ENCODE measurements at regions not wholly inside any gene's neighbourhood (a gene's known extent, or its start where the extent isn't known, plus 50 kb on each side); places are given as distances from the start of the nearest gene placed in this dataset.

DNA sequence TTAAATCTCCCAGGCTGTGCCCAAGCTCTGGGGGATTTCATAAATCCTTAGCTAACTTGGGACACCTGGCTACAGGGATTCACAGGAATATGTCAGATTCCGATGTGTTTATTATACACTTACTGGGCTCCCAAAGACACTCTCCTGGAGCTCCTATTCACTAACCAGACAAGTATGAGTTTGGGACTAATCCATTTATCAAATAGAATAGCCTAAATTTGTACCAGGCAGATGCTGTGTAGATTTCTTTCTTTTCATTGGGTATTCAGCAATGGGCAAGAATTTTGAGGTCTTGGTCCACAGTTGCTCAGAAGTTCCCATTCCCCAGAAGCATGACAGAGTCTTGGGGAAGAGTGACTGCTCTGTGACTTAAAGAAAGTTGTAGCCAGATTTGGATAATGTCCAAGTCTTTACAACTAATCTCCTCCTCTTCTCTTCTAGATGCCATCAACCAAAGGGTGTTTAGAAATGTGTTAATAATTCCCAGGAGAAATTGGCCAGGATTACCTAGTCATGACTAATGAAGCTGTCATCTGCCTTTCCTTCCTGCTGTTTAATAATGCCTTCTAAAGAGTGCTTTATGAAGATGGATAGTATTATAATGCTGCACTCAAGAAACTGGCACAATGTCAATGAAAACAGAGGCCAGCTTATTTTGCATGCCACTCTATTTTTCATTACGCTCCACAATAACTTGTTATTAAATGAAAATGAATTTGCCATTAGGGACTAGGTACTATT is 120.9 kb downstream of the CHIC2 start (continued):
- no peak for TF ChIP-seq ZNF600 (tag by site-specific recombination; IDR thresholded peaks at IDR 0.05)
- TF ChIP-seq HOXC10 (CRISPR knock-in tag; IDR thresholded peaks at IDR 0.05) = no peak
- TF ChIP-seq, protein P1, sequence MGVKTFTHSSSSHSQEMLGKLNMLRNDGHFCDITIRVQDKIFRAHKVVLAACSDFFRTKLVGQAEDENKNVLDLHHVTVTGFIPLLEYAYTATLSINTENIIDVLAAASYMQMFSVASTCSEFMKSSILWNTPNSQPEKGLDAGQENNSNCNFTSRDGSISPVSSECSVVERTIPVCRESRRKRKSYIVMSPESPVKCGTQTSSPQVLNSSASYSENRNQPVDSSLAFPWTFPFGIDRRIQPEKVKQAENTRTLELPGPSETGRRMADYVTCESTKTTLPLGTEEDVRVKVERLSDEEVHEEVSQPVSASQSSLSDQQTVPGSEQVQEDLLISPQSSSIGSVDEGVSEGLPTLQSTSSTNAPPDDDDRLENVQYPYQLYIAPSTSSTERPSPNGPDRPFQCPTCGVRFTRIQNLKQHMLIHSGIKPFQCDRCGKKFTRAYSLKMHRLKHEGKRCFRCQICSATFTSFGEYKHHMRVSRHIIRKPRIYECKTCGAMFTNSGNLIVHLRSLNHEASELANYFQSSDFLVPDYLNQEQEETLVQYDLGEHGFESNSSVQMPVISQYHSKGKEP (tag by site-specific recombination; IDR thresholded peaks at IDR 0.05) = peak; percentile 94
- no peak for TF ChIP-seq KLF1 (tag by site-specific recombination; IDR thresholded peaks at IDR 0.05)
- no peak for TF ChIP-seq ZNF785 (tag by site-specific recombination; IDR thresholded peaks at IDR 0.05)
- TF ChIP-seq ZNF623 (tag by site-specific recombination; IDR thresholded peaks at IDR 0.05) = peak; percentile 42; the same call in 1 of the 2 replicates
- no peak for TF ChIP-seq ZNF544 (tag by site-specific recombination; IDR thresholded peaks at IDR 0.05)
- TF ChIP-seq ZNF776 (tag by site-specific recombination; IDR thresholded peaks at IDR 0.05; ENCODE audit: borderline replicate concordance) = no peak
- TF ChIP-seq ZNF292 (tag by site-specific recombination; IDR thresholded peaks at IDR 0.05; ENCODE audit: borderline replicate concordance, low read depth) = no peak
- TF ChIP-seq OVOL3 (tag by site-specific recombination; IDR thresholded peaks at IDR 0.05) = peak; percentile 94
- TF ChIP-seq ZNF626 (tag by site-specific recombination; IDR thresholded peaks at IDR 0.05) = 0 out of 2 replicates have a peak, but pooled peaks have one; percentile 81
- no peak for TF ChIP-seq ZNF792 (tag by site-specific recombination; IDR thresholded peaks at IDR 0.05)
- no peak for TF ChIP-seq ZNF169 (tag by site-specific recombination; IDR thresholded peaks at IDR 0.05)
- TF ChIP-seq ZNF777 (tag by site-specific recombination; IDR thresholded peaks at IDR 0.05; ENCODE audit: borderline replicate concordance) = no peak
- TF ChIP-seq ZNF837 (tag by site-specific recombination; IDR thresholded peaks at IDR 0.05) = no peak
- TF ChIP-seq, protein P2, sequence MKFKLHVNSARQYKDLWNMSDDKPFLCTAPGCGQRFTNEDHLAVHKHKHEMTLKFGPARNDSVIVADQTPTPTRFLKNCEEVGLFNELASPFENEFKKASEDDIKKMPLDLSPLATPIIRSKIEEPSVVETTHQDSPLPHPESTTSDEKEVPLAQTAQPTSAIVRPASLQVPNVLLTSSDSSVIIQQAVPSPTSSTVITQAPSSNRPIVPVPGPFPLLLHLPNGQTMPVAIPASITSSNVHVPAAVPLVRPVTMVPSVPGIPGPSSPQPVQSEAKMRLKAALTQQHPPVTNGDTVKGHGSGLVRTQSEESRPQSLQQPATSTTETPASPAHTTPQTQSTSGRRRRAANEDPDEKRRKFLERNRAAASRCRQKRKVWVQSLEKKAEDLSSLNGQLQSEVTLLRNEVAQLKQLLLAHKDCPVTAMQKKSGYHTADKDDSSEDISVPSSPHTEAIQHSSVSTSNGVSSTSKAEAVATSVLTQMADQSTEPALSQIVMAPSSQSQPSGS (tag by site-specific recombination; IDR thresholded peaks at IDR 0.05; ENCODE audit: low read depth) = peak; percentile 79
- no peak for TF ChIP-seq ZNF121 (tag by site-specific recombination; IDR thresholded peaks at IDR 0.05)
- peak; percentile 95 for TF ChIP-seq GFI1B (tag by site-specific recombination; IDR thresholded peaks at IDR 0.05)
- TF ChIP-seq ZNF155 (tag by site-specific recombination; IDR thresholded peaks at IDR 0.05) = no peak
- no peak for TF ChIP-seq ZNF266 (tag by site-specific recombination; IDR thresholded peaks at IDR 0.05; ENCODE audit: low read depth)
- TF ChIP-seq ZNF701 (tag by site-specific recombination; IDR thresholded peaks at IDR 0.05) = no peak
- TF ChIP-seq ZNF416 (tag by site-specific recombination; IDR thresholded peaks at IDR 0.05) = no peak
- TF ChIP-seq SP7 (tag by site-specific recombination; IDR thresholded peaks at IDR 0.05) = peak; percentile 99
- TF ChIP-seq GLIS1 (tag by site-specific recombination; IDR thresholded peaks at IDR 0.05) = peak; percentile 61
- TF ChIP-seq ZNF558 (tag by site-specific recombination; IDR thresholded peaks at IDR 0.05) = peak; percentile 86
- TF ChIP-seq, protein P3, sequence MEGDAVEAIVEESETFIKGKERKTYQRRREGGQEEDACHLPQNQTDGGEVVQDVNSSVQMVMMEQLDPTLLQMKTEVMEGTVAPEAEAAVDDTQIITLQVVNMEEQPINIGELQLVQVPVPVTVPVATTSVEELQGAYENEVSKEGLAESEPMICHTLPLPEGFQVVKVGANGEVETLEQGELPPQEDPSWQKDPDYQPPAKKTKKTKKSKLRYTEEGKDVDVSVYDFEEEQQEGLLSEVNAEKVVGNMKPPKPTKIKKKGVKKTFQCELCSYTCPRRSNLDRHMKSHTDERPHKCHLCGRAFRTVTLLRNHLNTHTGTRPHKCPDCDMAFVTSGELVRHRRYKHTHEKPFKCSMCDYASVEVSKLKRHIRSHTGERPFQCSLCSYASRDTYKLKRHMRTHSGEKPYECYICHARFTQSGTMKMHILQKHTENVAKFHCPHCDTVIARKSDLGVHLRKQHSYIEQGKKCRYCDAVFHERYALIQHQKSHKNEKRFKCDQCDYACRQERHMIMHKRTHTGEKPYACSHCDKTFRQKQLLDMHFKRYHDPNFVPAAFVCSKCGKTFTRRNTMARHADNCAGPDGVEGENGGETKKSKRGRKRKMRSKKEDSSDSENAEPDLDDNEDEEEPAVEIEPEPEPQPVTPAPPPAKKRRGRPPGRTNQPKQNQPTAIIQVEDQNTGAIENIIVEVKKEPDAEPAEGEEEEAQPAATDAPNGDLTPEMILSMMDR (tag by site-specific recombination; IDR thresholded peaks at IDR 0.05) = no peak
- TF ChIP-seq, protein P4, sequence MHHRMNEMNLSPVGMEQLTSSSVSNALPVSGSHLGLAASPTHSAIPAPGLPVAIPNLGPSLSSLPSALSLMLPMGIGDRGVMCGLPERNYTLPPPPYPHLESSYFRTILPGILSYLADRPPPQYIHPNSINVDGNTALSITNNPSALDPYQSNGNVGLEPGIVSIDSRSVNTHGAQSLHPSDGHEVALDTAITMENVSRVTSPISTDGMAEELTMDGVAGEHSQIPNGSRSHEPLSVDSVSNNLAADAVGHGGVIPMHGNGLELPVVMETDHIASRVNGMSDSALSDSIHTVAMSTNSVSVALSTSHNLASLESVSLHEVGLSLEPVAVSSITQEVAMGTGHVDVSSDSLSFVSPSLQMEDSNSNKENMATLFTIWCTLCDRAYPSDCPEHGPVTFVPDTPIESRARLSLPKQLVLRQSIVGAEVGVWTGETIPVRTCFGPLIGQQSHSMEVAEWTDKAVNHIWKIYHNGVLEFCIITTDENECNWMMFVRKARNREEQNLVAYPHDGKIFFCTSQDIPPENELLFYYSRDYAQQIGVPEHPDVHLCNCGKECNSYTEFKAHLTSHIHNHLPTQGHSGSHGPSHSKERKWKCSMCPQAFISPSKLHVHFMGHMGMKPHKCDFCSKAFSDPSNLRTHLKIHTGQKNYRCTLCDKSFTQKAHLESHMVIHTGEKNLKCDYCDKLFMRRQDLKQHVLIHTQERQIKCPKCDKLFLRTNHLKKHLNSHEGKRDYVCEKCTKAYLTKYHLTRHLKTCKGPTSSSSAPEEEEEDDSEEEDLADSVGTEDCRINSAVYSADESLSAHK (tag by site-specific recombination; IDR thresholded peaks at IDR 0.05) = peak; percentile 96
- TF ChIP-seq GLI4 (tag by site-specific recombination; IDR thresholded peaks at IDR 0.05) = no peak
- no peak for TF ChIP-seq ZNF311 (tag by site-specific recombination; IDR thresholded peaks at IDR 0.05; ENCODE audit: borderline replicate concordance)
- peak; percentile 97 for TF ChIP-seq ZSCAN30 (tag by site-specific recombination; IDR thresholded peaks at IDR 0.05)
- TF ChIP-seq ZNF146 (tag by site-specific recombination; IDR thresholded peaks at IDR 0.05) = peak; percentile 59; the same call in 1 of the 2 replicates
- TF ChIP-seq, protein P5, sequence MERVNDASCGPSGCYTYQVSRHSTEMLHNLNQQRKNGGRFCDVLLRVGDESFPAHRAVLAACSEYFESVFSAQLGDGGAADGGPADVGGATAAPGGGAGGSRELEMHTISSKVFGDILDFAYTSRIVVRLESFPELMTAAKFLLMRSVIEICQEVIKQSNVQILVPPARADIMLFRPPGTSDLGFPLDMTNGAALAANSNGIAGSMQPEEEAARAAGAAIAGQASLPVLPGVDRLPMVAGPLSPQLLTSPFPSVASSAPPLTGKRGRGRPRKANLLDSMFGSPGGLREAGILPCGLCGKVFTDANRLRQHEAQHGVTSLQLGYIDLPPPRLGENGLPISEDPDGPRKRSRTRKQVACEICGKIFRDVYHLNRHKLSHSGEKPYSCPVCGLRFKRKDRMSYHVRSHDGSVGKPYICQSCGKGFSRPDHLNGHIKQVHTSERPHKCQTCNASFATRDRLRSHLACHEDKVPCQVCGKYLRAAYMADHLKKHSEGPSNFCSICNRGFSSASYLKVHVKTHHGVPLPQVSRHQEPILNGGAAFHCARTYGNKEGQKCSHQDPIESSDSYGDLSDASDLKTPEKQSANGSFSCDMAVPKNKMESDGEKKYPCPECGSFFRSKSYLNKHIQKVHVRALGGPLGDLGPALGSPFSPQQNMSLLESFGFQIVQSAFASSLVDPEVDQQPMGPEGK (tag by site-specific recombination; IDR thresholded peaks at IDR 0.05) = peak; percentile 65
- TF ChIP-seq ZNF175 (tag by site-specific recombination; IDR thresholded peaks at IDR 0.05) = no peak
